HepG2 (cell line): ENCODE measurements at regions not wholly inside any gene's neighbourhood (a gene's known extent, or its start where the extent isn't known, plus 50 kb on each side); places are given as distances from the start of the nearest gene placed in this dataset.

Experiments used
- ATAC-seq: fragments of 200-7000 bp; cut with Tn5 transposase; 3 replicates; pipeline ENCODE4 v1.9.1; 2020; ENCODE audit warnings: mild to moderate bottlenecking, moderate library complexity
- BruUV-seq: library from RNA; stranded (reverse); fragments of 400-500 nt; replicated peaks from 2 replicates; lab custom pipeline; 2021; lab: Mats Ljungman, UMichigan
- CTCF ChIA-PET: fragments of 300-600 bp; formaldehyde crosslinking; extraction: SDS; loops from one replicate; lab custom pipeline; 2021; ENCODE audit warnings: low total read pairs, inconsistent platforms, low intra/inter-chr PET ratio; lab: Yijun Ruan, JAX
- POLR2A ChIA-PET: fragments of 350-600 bp; sonication (Branson Sonifier 250); formaldehyde crosslinking; loops from one replicate; lab custom pipeline; 2020; ENCODE audit warnings: antibody characterized with exemption, inconsistent platforms; lab: Yijun Ruan, JAX
- DNase-seq: peaks from one replicate; pipeline ENCODE4 v3.0.0-alpha.2; 2015; ENCODE audit warnings: low spot score
- FAIRE-seq: peaks from 3 replicates; lab custom pipeline; 2011; peaks lifted over from hg19 to GRCh38; lab: Jason Lieb, UNC
- H2AFZ ChIP-seq: one replicate; pipeline ENCODE4 v1.6.1; 2011; ENCODE audit warnings: low read length, inconsistent platforms
- H3K27ac ChIP-seq: fragments of 300-600 bp; 3 replicates; pipeline ENCODE4 v1.8.0; 2011; ENCODE audit warnings: mixed run types, mild to moderate bottlenecking, mixed read lengths, low read length, inconsistent platforms; ENCODE audit not compliant: insufficient read depth; ENCODE audit errors: extremely low read length
- H3K27me3 ChIP-seq, 2 experiments: fragments of 200-600 bp in 1 of 2; 2 replicates in 1 of 2; 3 replicates in 1 of 2; pipeline versions ENCODE4 v1.6.0 to v1.8.0; 2011; ENCODE audit warnings: low read length in 2 of 2, mild to moderate bottlenecking in 2 of 2, moderate library complexity in 2 of 2, inconsistent platforms in 1 of 2; ENCODE audit not compliant: insufficient read depth in 2 of 2, control insufficient read depth in 1 of 2
- H3K36me3 ChIP-seq, 2 experiments: fragments of 200-600 bp in 1 of 2; replicated peaks in 1 of 2; 2 replicates in 1 of 2; 3 replicates in 1 of 2; pipeline versions ENCODE4 v1.5.1 to v1.8.0; 2011; ENCODE audit warnings: low read length in 2 of 2, inconsistent platforms in 1 of 2; ENCODE audit not compliant: insufficient read depth in 2 of 2, control insufficient read depth in 1 of 2
- H3K4me1 ChIP-seq: 2 replicates; pipeline ENCODE4 v1.5.1; 2012; ENCODE audit warnings: low read length, inconsistent platforms; ENCODE audit not compliant: insufficient read depth
- H3K4me2 ChIP-seq: 2 replicates; pipeline ENCODE4 v1.6.0; 2011; ENCODE audit warnings: low read depth, low read length, inconsistent platforms
- H3K4me3 ChIP-seq, 3 experiments: fragments of 200-600 bp in 1 of 3; sonication (generic), shearing (Covaris generic) in 1 of 3; replicated peaks in 1 of 3; 2 replicates each; pipeline ENCODE4 v1.5.1; 2011 to 2016; ENCODE audit warnings: low read length in 3 of 3, inconsistent platforms in 2 of 3, low read depth in 2 of 3, mild to moderate bottlenecking in 2 of 3, control low read depth in 1 of 3, mixed read lengths in 1 of 3; ENCODE audit not compliant: insufficient read depth in 1 of 3
- H3K79me2 ChIP-seq: one replicate; pipeline ENCODE4 v1.6.1; 2011; ENCODE audit warnings: low read length, inconsistent platforms; ENCODE audit not compliant: insufficient read depth
- H3K9ac ChIP-seq: 2 replicates; pipeline ENCODE4 v1.6.0; 2011; ENCODE audit warnings: mild to moderate bottlenecking, low read depth, low read length, inconsistent platforms; ENCODE audit not compliant: insufficient read depth
- H3K9me3 ChIP-seq: 2 replicates; pipeline ENCODE4 v1.5.1; 2012; ENCODE audit warnings: mild to moderate bottlenecking, low read length
- H4K20me1 ChIP-seq: 2 replicates; pipeline ENCODE4 v1.6.0; 2011; ENCODE audit warnings: inconsistent platforms, mild to moderate bottlenecking, low read length, moderate library complexity; ENCODE audit not compliant: insufficient read depth
- ASH2L ChIP-seq: fragments of 300-600, 200-600 bp; sonication (generic); IDR thresholded peaks from 2 replicates; pipeline ENCODE4 v1.7.0; 2017; ENCODE audit warnings: low read depth, mild to moderate bottlenecking, moderate library complexity, mixed read lengths, low read length; ENCODE audit not compliant: insufficient read length
- DPF2 ChIP-seq: sonication (generic); formaldehyde crosslinking; IDR thresholded peaks from 2 replicates; pipeline ENCODE4 v1.4.0; 2020; ENCODE audit warnings: mild to moderate bottlenecking, low read depth, missing genetic modification reagents, borderline replicate concordance
- HDAC6 ChIP-seq: fragments of 200-600 bp; sonication (generic); IDR thresholded peaks from 2 replicates; pipeline ENCODE4 v1.7.0; 2017; ENCODE audit warnings: mild to moderate bottlenecking, antibody characterized with exemption, low read length, low read depth
- HNRNPL ChIP-seq: fragments of 200-400 bp; formaldehyde crosslinking; IDR thresholded peaks from 2 replicates; pipeline ENCODE4 v1.6.1; 2017; ENCODE audit warnings: mild to moderate bottlenecking, low read depth, low read length
- KAT2B ChIP-seq: fragments of 150-350 bp; IDR thresholded peaks from 2 replicates; pipeline ENCODE4 v1.6.1; 2014; ENCODE audit warnings: low read depth, low read length, borderline replicate concordance
- MNT ChIP-seq: fragments of 450-650 bp; IDR thresholded peaks from 2 replicates; pipeline ENCODE4 v1.6.1; 2016
- SP5 ChIP-seq: IDR thresholded peaks from 2 replicates; pipeline ENCODE4 v1.6.1; 2016; ENCODE audit warnings: low read depth, borderline replicate concordance
- TARDBP ChIP-seq: sonication (generic); formaldehyde crosslinking; IDR thresholded peaks from 2 replicates; pipeline ENCODE4 v1.8.0; 2022; ENCODE audit warnings: mild to moderate bottlenecking, missing genetic modification reagents
- ZC3H13 ChIP-seq: sonication (generic); formaldehyde crosslinking; IDR thresholded peaks from 2 replicates; pipeline ENCODE4 v1.8.1; 2023; ENCODE audit warnings: mild to moderate bottlenecking, missing genetic modification reagents, moderate library complexity
- ZMYM3 ChIP-seq: sonication (generic); formaldehyde crosslinking; IDR thresholded peaks from 2 replicates; pipeline ENCODE4 v1.5.1; 2020; ENCODE audit warnings: mild to moderate bottlenecking, missing genetic modification reagents
- ZNF205 ChIP-seq: IDR thresholded peaks from 2 replicates; pipeline ENCODE4 v1.6.1; 2018; ENCODE audit warnings: missing biosample characterization, missing genetic modification reagents
- ZNF274 ChIP-seq: sonication (generic); formaldehyde crosslinking; IDR thresholded peaks from 2 replicates; pipeline ENCODE4 v1.5.1; 2020; ENCODE audit warnings: mild to moderate bottlenecking, missing genetic modification reagents
- ZNF572 ChIP-seq: sonication (generic); formaldehyde crosslinking; IDR thresholded peaks from 2 replicates; pipeline ENCODE4 v1.5.1; 2020; ENCODE audit warnings: mild to moderate bottlenecking, missing genetic modification reagents
- ZNF607 ChIP-seq: sonication (generic); formaldehyde crosslinking; IDR thresholded peaks from 2 replicates; pipeline ENCODE4 v1.5.1; 2020; ENCODE audit warnings: missing genetic modification reagents, mild to moderate bottlenecking, borderline replicate concordance
- ZNF7 ChIP-seq: IDR thresholded peaks from 2 replicates; pipeline ENCODE4 v1.6.1; 2016; ENCODE audit warnings: missing biosample characterization, missing genetic modification reagents
- ZNF773 ChIP-seq: sonication (generic); formaldehyde crosslinking; IDR thresholded peaks from 2 replicates; pipeline ENCODE4 v1.4.0; 2020; ENCODE audit warnings: missing genetic modification reagents, borderline replicate concordance
- ZNF839 ChIP-seq: sonication (generic); formaldehyde crosslinking; IDR thresholded peaks from 2 replicates; pipeline ENCODE4 v1.4.0; 2020; ENCODE audit warnings: missing genetic modification reagents, mild to moderate bottlenecking, borderline replicate concordance
- ZZZ3 ChIP-seq: sonication (generic); formaldehyde crosslinking; IDR thresholded peaks from 2 replicates; pipeline ENCODE4 v1.4.0; 2020; ENCODE audit warnings: missing genetic modification reagents, mild to moderate bottlenecking, borderline replicate concordance
- WGBS: methylation state at CpG from one replicate; pipeline ENCODE4 v1.1.6; 2017; ENCODE audit warnings: low lambda C conversion rate; 5-methylcytosine and 5-hydroxymethylcytosine counted together
- in situ Hi-C: cut with HindIII; loops from 2 replicates; pipeline ENCODE4 v1.10.0; 2017; ENCODE audit warnings: low pct_unique_long_range_greater_than_20kb; ENCODE audit not compliant: extremely low pct_ligation_motif_present
- intact Hi-C: fragments of 100-400 bp; cut with micrococcal nuclease; formaldehyde crosslinking; loops from one replicate; pipeline ENCODE4 v1.10.0; 2022; ENCODE audit not compliant: unreplicated experiment
- TF ChIP-seq, protein P1 (sequence below): sonication (generic); formaldehyde crosslinking; IDR thresholded peaks from 2 replicates; pipeline ENCODE4 v1.5.0; 2020; ENCODE audit warnings: missing genetic modification reagents
- TF ChIP-seq, protein P2 (sequence below): sonication (generic); formaldehyde crosslinking; IDR thresholded peaks from 2 replicates; pipeline ENCODE4 v1.5.0; 2020; ENCODE audit warnings: mild to moderate bottlenecking, missing genetic modification reagents

- TF ChIP-seq, protein P1, sequence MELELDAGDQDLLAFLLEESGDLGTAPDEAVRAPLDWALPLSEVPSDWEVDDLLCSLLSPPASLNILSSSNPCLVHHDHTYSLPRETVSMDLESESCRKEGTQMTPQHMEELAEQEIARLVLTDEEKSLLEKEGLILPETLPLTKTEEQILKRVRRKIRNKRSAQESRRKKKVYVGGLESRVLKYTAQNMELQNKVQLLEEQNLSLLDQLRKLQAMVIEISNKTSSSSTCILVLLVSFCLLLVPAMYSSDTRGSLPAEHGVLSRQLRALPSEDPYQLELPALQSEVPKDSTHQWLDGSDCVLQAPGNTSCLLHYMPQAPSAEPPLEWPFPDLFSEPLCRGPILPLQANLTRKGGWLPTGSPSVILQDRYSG (CRISPR knock-in tag), result no peak
Observed at GRCh38 chr4:117489107-117489506, 403.7 kb upstream of the TRAM1L1 start (continued).

DNA sequence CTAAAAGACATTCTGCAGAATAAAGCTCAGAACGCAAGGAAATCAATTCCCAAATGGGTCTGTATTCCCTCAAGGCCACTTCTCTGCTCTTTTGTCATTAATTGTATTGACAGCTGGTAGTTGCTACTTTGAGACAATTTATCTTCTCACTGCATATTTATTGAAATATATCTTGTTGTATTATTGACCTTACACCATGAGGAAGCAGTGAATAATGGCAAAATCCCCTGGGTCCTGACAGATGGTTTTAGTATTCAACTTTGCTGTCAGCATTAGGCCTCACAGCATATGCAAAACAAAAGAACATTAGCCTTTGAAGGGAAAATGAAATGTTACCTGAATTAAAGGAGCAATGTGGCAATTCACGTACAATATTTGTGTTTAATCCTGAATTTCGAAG lies 406.1 kb upstream of the TRAM1L1 start:
- no peak overlapping the region for H2AFZ ChIP-seq
- H3K4me2 ChIP-seq, result no peak overlapping the region
- H3K79me2 ChIP-seq, result no peaks in the 10 kb centered on the region
- ChIA-PET POLR2A (no interaction called here), CTCF (no interaction called here)
- in situ Hi-C loops (no loop called here), intact Hi-C loops (no loop called here)
- ATAC-seq (no peak), DNase-seq (no peak), FAIRE-seq (no peak)
- no peaks in the 10 kb centered on the region for H3K9me3 ChIP-seq
- H3K27ac ChIP-seq, result no peak overlapping the region
- H3K27me3 ChIP-seq, result no peaks in the 10 kb centered on the region
- no peak overlapping the region for H3K4me3 ChIP-seq
- 1% methylated on average over 3 of the region's 3 CpGs for WGBS
- TF ChIP-seq ASH2L (no peak), ZC3H13 (CRISPR knock-in tag) (no peak), ZNF572 (CRISPR knock-in tag) (no peak), KAT2B (no peak), ZNF274 (CRISPR knock-in tag) (no peak), ZNF607 (CRISPR knock-in tag) (no peak), MNT (no peak), ZNF205 (CRISPR knock-in tag) (no peak), ZNF839 (CRISPR knock-in tag) (no peak), ZMYM3 (CRISPR knock-in tag) (no peak), TARDBP (CRISPR knock-in tag) (no peak), ZZZ3 (CRISPR knock-in tag) (no peak), ZNF7 (no peak), HNRNPL (no peak), ZNF773 (CRISPR knock-in tag) (no peak), DPF2 (CRISPR knock-in tag) (no peak), HDAC6 (no peak), SP5 (CRISPR knock-in tag) (no peak)
- TF ChIP-seq, protein P2, sequence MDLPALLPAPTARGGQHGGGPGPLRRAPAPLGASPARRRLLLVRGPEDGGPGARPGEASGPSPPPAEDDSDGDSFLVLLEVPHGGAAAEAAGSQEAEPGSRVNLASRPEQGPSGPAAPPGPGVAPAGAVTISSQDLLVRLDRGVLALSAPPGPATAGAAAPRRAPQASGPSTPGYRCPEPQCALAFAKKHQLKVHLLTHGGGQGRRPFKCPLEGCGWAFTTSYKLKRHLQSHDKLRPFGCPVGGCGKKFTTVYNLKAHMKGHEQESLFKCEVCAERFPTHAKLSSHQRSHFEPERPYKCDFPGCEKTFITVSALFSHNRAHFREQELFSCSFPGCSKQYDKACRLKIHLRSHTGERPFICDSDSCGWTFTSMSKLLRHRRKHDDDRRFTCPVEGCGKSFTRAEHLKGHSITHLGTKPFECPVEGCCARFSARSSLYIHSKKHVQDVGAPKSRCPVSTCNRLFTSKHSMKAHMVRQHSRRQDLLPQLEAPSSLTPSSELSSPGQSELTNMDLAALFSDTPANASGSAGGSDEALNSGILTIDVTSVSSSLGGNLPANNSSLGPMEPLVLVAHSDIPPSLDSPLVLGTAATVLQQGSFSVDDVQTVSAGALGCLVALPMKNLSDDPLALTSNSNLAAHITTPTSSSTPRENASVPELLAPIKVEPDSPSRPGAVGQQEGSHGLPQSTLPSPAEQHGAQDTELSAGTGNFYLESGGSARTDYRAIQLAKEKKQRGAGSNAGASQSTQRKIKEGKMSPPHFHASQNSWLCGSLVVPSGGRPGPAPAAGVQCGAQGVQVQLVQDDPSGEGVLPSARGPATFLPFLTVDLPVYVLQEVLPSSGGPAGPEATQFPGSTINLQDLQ (CRISPR knock-in tag), result no peak
- no peaks in the 10 kb centered on the region for H3K4me1 ChIP-seq
- no peak overlapping the region for H3K9ac ChIP-seq
- H3K36me3 ChIP-seq, result no peaks in the 10 kb centered on the region
- no peaks in the 10 kb centered on the region for H4K20me1 ChIP-seq
- no TSS peak for BruUV-seq
